ENCODE measurements at regions not wholly inside any gene's neighbourhood (a gene's known extent, or its start where the extent isn't known, plus 50 kb on each side); places are given as distances from the start of the nearest gene placed in this dataset.

DNA sequence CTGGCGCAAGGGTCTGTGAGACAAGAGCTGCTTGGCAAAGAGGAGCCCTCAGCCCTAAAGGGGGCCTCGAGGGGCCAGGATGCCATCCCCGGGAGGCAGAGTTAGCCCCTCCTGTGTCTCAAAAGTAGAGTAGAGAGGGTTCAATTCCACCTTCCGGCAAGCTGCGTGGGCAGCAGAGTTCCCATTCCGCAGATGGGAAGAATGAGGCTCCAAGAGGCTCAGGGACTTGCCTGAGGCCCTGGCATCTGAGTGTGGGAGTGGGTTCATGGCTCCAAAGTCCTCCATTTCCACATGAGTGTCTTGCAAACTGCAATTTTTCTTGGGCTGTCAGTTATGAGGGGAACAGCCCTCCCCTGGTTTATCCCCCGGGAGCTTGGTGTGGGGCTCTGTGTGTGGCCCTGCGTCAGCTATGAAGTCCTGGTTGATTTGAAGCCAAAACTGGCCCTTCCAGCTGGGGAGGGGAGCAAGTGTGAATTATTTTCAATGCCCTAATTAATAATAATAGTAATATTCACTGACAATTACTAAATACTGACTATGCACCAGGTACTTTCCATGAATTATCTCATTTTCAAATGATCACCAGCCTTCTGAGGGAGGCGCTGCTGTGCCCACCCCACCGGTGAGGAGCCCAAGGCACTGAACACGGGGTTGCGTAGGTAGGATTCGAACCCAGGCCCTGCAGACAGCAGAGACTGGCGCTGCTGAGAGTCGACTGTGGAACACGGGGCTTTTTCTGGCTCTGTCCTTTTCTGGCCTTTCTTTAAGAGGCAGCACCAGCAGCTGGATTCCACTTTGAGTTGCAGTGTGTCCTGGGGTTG, 153.0 kb upstream of the PTPN1 start:
- TF ChIP-seq POLR2AphosphoS5 (IDR thresholded peaks at IDR 0.05; ENCODE audit: low read depth, low read length) (no peak), POLR2A (IDR thresholded peaks at IDR 0.05; ENCODE audit: low read depth, low read length) (no peak), TAF1 (IDR thresholded peaks at IDR 0.05; ENCODE audit: borderline replicate concordance, low read depth, low read length) (no peak)

All from GM12892 (cell line).